ENCODE measurements at regions not wholly inside any gene's neighbourhood (a gene's known extent, or its start where the extent isn't known, plus 50 kb on each side); places are given as distances from the start of the nearest gene placed in this dataset.

DNA sequence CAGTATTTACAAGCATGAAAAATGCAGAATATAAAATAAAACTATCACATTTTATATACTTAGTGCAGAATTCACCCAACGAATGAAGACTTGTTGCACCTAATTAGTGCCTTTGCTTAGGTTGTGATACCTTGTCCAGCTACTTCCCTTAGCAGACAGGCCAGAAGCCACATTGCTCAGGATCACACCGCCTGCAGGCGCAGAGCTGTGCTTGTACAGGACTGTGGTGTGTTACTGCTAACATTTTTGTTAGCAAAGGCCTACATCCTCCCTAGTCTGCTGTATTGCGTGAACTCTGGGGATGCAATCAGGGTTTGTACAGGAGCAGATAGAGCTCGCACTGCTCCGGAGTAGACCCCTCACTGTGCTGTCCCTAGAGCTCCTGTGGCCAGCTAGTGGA, 336.9 kb downstream of the CBLN2 start:
- no peaks in the 10 kb centered on the region for H3K4me1 ChIP-seq
- no peak overlapping the region for H3K4me3 ChIP-seq
- no peak overlapping the region for H3K9ac ChIP-seq
- H3K27me3 ChIP-seq = no peaks in the 10 kb centered on the region
- TF ChIP-seq Cebpa-rat (IDR thresholded peaks at IDR 0.05) = no peak
- no peak overlapping the region for H3K4me2 ChIP-seq
- H3K9me3 ChIP-seq = peaks cover 14% of the 10 kb centered on the region
- H4K20me1 ChIP-seq = no peaks in the 10 kb centered on the region
- no peak overlapping the region for H3K27ac ChIP-seq
- no peaks in the 10 kb centered on the region for H3K36me3 ChIP-seq

- Histone ChIP-seq H3K4me1 (no peaks in the 10 kb centered on the region), H3K4me2 (no peak overlapping the region), H3K27ac (no peak overlapping the region), H3K9me3 (peaks cover 14% of the 10 kb centered on the region), H3K36me3 (no peaks in the 10 kb centered on the region), H3K4me3 (no peak overlapping the region), H4K20me1 (no peaks in the 10 kb centered on the region), H3K27me3 (no peaks in the 10 kb centered on the region), H3K9ac (no peak overlapping the region)
- TF ChIP-seq Cebpa-rat (IDR thresholded peaks at IDR 0.05) = no peak
Measured at GRCh38 chr18:72206814-72207213, 337.3 kb downstream of the CBLN2 start.

- Histone ChIP-seq H3K4me3 (no peak overlapping the region), H3K36me3 (no peaks in the 10 kb centered on the region), H3K9ac (no peak overlapping the region), H3K4me2 (no peak overlapping the region), H3K27ac (no peak overlapping the region), H3K4me1 (no peaks in the 10 kb centered on the region), H3K9me3 (no peaks in the 10 kb centered on the region), H3K27me3 (no peaks in the 10 kb centered on the region), H4K20me1 (no peaks in the 10 kb centered on the region)
- no peak for TF ChIP-seq Cebpa-rat (IDR thresholded peaks at IDR 0.05)
Measured at GRCh38 chr18:72201032-72201431, 343.1 kb downstream of the CBLN2 start.

GRCh38 chr18:72197591-72197990, 346.6 kb downstream of the CBLN2 start:
- Histone ChIP-seq H3K9ac (no peak overlapping the region), H3K9me3 (no peaks in the 10 kb centered on the region), H3K36me3 (no peaks in the 10 kb centered on the region), H3K4me2 (no peak overlapping the region), H3K4me3 (no peak overlapping the region), H3K4me1 (no peaks in the 10 kb centered on the region), H3K27ac (no peak overlapping the region), H4K20me1 (no peaks in the 10 kb centered on the region), H3K27me3 (no peaks in the 10 kb centered on the region)
- TF ChIP-seq Cebpa-rat (IDR thresholded peaks at IDR 0.05) = no peak

DNA sequence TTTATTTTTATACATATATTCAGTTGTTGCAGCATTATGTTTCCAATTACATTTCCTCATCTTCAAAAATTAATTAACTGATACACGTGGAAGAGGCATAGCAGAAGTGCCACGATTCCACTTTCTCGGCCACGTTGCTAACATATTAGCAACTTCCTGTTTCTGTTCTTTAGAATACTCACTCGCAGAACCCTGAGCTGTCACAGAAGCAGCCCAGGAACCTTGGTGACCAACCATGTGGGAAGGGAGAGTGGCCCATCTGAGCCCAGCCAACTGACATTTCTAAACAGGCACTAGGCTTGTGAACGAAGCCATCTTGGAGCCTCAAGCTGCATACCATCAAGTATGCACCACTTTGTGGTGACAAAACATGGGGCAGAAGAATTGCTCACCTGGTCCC, 350.1 kb downstream of the CBLN2 start:
- Histone ChIP-seq H3K4me2 (no peak overlapping the region), H3K27me3 (no peaks in the 10 kb centered on the region), H3K9ac (no peak overlapping the region), H3K4me1 (no peaks in the 10 kb centered on the region), H3K27ac (no peak overlapping the region), H3K4me3 (no peak overlapping the region), H4K20me1 (no peaks in the 10 kb centered on the region), H3K9me3 (no peaks in the 10 kb centered on the region), H3K36me3 (no peaks in the 10 kb centered on the region)
- TF ChIP-seq Cebpa-rat (IDR thresholded peaks at IDR 0.05) = no peak

- H3K27me3 ChIP-seq = no peaks in the 10 kb centered on the region
- H4K20me1 ChIP-seq = no peaks in the 10 kb centered on the region
- no peaks in the 10 kb centered on the region for H3K4me1 ChIP-seq
- no peak for TF ChIP-seq Cebpa-rat (IDR thresholded peaks at IDR 0.05)
- no peak overlapping the region for H3K4me3 ChIP-seq
- H3K9ac ChIP-seq = no peak overlapping the region
- no peak overlapping the region for H3K27ac ChIP-seq
- H3K36me3 ChIP-seq = no peaks in the 10 kb centered on the region
- H3K9me3 ChIP-seq = no peaks in the 10 kb centered on the region
- H3K4me2 ChIP-seq = no peak overlapping the region
Measured at GRCh38 chr18:72187956-72188355, 356.2 kb downstream of the CBLN2 start.

- Histone ChIP-seq H3K4me3 (no peak overlapping the region), H3K27ac (no peak overlapping the region), H3K4me2 (no peak overlapping the region), H3K36me3 (no peaks in the 10 kb centered on the region), H3K27me3 (no peaks in the 10 kb centered on the region), H3K9me3 (peaks cover 12% of the 10 kb centered on the region), H3K4me1 (no peaks in the 10 kb centered on the region), H4K20me1 (no peaks in the 10 kb centered on the region), H3K9ac (no peak overlapping the region)
- TF ChIP-seq Cebpa-rat (IDR thresholded peaks at IDR 0.05) = no peak
Measured at GRCh38 chr18:72181241-72181764, 362.8 kb downstream of the CBLN2 start.

- peaks cover 13% of the 10 kb centered on the region for H3K9me3 ChIP-seq
- H3K9ac ChIP-seq = no peak overlapping the region
- no peak overlapping the region for H3K27ac ChIP-seq
- no peaks in the 10 kb centered on the region for H3K36me3 ChIP-seq
- H3K4me1 ChIP-seq = no peaks in the 10 kb centered on the region
- TF ChIP-seq Cebpa-rat (IDR thresholded peaks at IDR 0.05) = no peak
- no peaks in the 10 kb centered on the region for H4K20me1 ChIP-seq
- H3K4me3 ChIP-seq = no peak overlapping the region
- H3K27me3 ChIP-seq = no peaks in the 10 kb centered on the region
- H3K4me2 ChIP-seq = no peak overlapping the region
Measured at GRCh38 chr18:72180689-72181088, 363.5 kb downstream of the CBLN2 start.

GRCh38 chr18:72174972-72175649, 369.0 kb downstream of the CBLN2 start:
- no peaks in the 10 kb centered on the region for H3K36me3 ChIP-seq
- no peak overlapping the region for H3K27ac ChIP-seq
- no peaks in the 10 kb centered on the region for H3K27me3 ChIP-seq
- TF ChIP-seq Cebpa-rat (IDR thresholded peaks at IDR 0.05) = no peak
- peaks cover 3% of the 10 kb centered on the region; the same call in 1 of the 2 replicates for H3K9me3 ChIP-seq
- no peaks in the 10 kb centered on the region for H3K4me1 ChIP-seq
- H4K20me1 ChIP-seq = no peaks in the 10 kb centered on the region
- H3K4me2 ChIP-seq = no peak overlapping the region
- H3K4me3 ChIP-seq = no peak overlapping the region
- no peak overlapping the region for H3K9ac ChIP-seq

DNA sequence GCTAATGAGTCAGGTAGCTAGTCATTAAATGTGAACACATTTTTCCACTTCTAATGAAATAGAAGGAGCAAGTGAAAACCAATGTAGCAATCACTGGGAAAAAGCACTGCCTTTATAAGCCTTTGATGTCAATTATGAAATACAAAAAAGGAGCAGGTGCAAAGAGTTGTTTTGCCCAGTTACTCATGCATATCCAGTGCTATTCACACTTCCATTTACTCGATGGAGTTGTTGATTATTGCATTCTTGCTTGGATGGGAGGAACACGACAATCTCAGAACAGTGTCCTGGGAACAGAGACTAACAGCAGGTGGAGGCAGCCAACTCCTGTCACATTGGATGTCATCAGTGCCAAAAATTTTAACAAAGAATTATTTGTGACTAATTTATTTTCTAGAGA, 372.5 kb downstream of the CBLN2 start:
- H3K4me3 ChIP-seq = no peak overlapping the region
- H3K4me1 ChIP-seq = no peaks in the 10 kb centered on the region
- H3K27ac ChIP-seq = no peak overlapping the region
- H3K4me2 ChIP-seq = no peak overlapping the region
- H3K9me3 ChIP-seq = peaks cover 5% of the 10 kb centered on the region; the same call in 1 of the 2 replicates
- no peaks in the 10 kb centered on the region for H3K36me3 ChIP-seq
- no peak for TF ChIP-seq Cebpa-rat (IDR thresholded peaks at IDR 0.05)
- H4K20me1 ChIP-seq = no peaks in the 10 kb centered on the region
- no peaks in the 10 kb centered on the region for H3K27me3 ChIP-seq
- no peak overlapping the region for H3K9ac ChIP-seq

Data from BLaER1 (cell line).